Stimulated activated CD4-positive, alpha-beta T cell treated with anti-CD3 and anti-CD28 coated beads, Interleukin-15, amount 100 ng/mL, for 1 hour (primary cell): ENCODE measurements at regions not wholly inside any gene's neighbourhood (a gene's known extent, or its start where the extent isn't known, plus 50 kb on each side); places are given as distances from the start of the nearest gene placed in this dataset.
"Not testable (repeated sequence)": the region's sequence is repeated elsewhere in the genome, so short reads cannot be mapped to it uniquely, and the experiment has no call there.

Experiments used
- DNase-seq, 2 donors: peaks; one replicate each; pipeline ENCODE4 v3.0.0-alpha.2; 2020; ENCODE audit warnings: low read depth in 1 of 2, low spot score in 1 of 2

DNA sequence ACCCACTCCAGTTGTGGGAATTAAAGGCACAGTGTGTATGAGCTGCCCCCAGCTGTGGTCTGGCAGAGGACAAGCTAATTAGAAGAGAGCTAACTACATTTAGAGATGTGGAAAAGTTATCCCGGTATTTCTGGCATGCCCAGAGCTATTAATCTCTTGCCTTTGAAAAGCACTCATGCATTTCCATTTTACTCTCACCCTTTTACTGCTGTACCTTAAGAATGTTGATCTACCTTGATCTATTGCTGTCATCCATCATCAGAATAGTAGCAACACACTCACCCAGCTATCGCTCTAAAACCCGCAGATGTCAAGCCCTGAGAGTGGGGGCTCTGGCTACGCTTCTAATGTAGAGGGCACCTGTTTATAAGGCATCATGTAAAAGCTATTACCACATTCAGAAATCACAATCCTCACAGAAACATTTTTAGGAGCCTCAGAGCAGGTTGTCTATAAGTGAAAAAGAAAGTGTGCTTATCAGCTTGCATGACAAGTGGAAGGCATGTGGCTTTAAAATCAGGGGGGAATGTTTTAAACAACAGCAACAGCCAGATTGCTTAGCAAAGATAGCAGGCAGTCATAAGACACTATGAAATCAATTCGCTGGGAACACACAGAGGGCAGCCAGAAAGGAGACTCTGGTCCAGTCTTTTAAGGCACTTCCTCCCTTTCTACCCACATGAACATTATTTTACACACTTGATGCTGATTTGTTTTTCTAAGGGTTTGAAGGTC is 224.2 kb upstream of the IRS2 start:
- DNase-seq = no peak

DNA sequence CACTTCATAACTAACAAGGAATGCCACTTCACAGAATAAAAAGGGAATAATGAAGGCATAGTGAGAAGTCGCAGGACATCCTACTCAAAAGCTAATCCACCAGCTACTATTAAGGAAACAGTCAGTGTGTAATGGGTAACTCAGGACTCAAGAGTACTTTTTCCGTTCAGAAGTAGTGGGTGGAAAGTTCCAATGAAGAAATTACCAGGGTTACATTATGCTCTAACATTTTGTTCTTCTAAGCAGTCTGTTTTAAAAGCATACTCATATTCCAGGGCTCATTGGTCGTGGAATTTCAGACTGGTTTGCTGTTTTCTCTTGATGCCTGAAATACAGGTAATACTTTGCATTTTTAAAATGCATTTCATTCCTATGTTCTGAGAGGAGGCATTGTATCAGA is 222.4 kb upstream of the IRS2 start:
- DNase-seq = no peak

DNA sequence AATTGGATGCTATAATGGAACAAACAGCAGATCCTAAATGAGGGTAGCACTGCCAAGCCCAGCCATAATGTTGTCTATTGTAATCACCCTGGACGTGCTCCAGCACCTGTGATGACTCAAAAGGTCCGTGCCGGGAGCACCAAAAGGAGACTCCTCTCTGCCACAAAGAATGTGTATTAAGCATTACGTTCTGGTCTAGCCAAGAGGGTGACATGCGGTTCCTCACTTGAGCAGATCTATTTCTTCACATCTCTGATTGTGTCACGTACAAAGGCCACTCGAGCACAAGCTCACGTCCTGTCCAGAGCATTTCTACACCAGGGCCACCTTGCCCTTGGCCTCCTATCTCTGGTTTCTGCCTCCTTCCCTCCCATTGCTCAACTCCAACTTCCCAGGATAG is 219.9 kb upstream of the IRS2 start:
- no peak for DNase-seq

DNA sequence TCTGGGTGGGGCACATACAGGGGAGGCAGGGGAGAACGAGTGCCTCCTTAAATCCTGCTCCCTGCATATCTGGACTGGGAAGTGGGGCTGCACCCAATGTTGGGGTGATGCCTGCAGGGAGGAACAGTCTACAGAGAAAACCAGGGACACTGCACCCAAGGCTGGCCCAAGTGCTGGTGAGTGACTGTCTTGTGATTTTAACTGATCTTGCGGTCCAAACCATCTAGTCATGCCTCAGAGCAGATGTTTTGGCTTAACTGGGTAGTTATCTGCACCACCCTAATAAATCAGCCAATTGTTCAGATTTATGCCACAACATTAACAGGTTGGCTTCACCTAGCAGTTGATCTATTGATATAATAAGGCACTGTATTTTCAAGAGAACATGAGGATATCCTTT is 219.2 kb upstream of the IRS2 start:
- DNase-seq = no peak

DNA sequence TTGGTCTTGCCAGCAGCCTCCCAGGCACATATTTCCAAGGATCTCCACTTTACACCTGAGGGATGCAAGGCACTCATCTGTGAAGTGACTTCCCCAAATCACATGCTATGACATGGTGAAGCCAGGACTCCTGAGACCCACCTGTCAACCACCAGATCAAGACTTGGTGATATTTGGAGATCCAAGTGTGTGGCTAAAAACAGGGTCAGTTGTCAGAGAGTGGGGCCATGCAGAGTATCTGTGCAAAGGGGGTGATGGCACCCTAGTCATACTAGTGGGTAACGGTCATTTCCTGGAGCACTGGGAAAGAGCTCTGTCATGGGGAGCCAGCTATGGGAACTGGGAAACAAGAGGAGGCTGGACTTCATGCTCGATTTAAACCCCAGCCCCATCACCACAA is 218.4 kb upstream of the IRS2 start:
- no peak for DNase-seq

DNA sequence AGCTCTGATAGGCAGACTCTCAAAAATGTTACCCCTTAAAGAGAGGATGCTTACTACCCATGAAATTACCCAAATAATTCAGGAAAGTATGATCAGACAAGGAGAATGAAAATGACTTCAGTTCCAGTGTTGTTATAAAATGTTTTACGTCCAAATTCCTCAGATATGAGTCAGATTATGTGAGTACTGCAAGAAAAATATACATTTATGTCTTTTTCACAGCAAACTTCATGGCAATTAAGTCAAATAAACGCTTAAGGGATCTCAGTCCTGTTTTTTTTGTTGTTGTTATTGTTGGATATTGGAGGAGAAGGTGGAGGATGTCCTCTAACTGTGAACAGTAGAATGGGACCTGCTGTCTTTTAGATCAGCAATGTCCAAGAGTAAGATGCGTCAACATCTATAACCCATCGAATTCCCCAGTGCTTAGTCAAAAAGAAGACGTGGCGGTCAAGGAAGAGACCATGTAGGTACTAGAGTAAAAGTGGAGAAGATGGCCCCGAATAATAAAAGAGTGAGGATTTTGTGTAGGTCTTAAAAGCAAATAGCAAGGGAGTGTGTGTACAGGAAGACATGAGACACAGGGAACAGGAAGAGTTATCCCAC is 215.4 kb upstream of the IRS2 start:
- DNase-seq = no peak

DNA sequence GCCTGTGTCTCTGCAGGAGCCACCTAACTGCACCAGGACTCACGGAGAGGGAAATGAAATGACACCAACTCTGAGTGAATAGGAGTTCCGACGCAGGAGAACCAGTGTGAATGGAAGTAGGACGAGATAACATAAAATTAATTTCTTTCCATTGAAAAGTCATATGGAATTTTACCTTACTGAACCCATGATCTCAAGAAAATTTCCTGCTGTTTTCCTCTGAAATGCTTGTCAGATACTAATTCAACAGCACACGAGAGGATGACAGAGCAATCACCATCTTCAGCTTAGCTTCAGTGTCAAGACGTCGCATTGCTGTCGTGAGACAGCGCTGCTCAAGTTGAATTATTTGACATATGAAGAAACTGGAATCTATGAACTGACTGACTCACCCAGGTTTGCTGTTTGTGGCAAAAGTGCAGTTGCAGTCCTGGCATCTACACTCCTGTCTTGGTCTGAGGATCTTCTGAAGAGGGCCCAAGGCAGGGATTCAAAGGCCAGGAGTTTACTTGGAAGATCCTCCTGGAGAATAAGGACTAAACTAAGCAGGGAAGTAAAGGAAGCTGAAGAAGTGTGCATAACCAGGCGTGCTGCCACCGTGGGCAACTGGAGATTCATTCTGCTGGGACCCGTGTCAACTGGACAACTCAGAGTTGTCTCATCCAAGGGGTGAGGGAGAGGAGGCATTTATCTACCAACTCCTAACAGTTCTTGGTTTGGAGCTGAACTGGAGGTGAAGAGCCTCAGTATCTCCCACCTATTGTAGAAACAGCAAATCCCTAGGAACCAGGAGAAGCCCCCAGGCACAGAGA is 214.4 kb upstream of the IRS2 start:
- no peak for DNase-seq

DNA sequence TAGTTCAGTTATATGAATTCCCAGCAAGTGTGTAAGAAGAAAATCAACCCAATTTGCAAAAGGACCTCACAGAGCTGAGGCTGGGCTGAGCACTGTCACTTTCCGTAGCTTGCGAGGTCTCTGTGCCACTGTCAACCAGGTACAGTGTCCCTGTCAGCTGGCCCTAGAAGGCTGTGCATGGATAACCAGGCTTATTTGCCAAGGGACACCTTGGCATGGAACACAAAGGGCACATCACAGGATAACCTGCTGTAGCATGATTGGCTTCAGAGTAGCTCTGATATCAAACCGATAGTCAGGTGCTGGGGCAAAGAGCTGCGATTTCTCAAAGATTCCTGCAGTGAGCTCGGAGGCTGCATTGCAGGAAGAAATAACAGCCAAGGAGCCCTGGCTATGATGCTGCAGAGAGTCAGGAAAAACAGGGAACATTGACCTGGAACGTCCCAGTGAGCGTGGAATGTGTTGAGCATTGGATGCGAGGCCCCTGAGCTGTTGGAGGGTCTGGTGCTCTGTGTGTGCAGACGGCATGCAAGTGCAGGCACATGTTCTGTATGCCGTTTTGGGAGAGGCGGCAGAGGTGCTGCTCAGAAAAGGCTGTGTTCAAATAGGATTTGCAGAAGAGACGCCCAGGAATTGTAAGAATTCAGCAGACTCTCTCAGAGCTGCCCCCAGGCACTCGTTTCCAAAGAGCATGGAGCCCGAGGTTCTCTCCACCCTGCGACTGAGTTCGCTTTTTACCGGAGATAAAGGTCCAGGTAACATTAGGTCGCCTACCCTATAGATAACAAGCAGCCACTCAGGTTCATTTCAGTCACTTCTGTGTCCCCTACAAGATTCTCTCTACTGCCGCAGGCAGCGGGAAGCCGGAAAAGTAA is 213.5 kb upstream of the IRS2 start:
- no peak for DNase-seq

DNA sequence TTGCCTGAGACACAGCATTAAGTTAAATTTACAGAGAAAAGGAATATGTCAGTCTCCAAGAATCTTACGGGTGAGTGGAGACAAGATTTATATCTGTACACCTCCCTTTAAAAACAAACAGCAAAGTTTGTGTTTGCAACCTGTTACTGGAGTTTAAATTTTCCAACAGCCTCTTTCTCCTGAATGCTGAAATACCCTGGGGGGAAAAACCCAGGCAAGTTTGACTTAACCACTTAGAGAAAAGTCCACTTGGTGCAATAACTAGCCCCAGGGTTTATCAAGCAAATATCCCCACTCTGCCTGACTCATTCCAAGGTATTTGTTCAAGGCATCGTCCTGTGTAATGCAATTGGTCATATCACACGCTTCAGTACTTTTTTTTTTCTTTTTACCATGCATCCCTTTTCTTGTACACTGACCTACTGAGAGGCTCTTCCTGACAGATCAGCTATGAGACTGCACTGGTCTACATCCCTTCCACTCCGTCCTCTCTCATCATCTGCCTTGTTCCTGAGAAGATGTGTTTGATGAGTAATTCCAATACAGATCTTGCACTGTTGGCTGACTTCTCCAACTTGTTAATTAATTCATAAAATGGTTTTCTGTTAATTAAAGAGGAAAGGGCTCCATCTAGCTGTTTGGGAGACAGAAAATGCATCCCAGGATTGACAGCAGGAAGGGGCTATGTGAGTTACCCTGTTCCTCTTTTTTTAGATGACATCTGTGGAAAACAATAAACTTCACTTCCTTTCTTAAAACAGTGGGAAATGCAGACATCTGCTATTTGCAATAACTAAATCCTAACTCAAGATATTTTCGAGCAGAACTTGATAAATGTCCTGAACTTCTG is 212.5 kb upstream of the IRS2 start:
- DNase-seq = no peak

DNA sequence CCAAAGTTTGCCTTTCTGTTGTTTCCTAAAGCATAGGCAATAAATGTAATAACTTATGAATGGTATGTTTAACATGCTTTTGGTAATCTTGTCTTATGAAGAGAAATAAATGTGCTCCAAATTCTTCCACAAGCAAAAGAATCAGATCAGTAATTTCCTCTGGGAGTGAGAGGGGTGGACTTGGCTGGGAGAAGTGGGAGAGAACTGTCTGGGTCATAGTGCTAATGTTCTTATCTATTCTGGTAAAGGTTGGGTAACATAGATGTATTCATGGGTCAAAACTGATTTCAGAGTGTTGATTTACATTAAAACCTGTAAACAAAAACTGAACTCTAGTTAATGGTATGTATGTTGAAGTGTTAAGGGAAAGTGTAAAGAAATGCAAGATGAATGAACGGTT is 211.7 kb upstream of the IRS2 start:
- DNase-seq = no peak

DNA sequence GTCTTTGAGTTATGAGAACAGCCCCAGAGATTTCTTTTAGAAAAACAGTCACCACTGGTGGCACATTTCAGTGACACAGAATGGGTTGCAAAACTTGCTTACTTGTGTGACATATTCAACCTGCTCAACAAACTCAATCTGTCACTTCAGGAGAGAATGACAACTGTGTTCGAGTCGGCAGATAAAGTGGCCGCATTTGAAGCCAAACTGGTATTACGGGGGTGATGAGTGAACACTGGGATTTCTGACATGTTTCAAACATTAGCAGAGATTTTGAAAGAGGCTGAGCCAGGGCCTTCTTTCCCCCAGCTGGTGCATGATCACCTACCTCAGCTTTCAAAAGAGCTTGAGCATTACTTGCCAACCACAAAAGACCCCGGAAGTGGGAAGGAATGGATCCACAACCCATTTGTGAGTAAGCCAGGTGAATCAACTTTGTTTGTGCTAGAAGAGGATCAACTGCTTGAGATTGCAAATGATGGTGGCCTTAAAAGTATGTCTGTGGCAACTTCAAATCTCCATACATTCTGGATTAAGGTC is 210.7 kb upstream of the IRS2 start:
- DNase-seq = not testable (repeated sequence)

DNA sequence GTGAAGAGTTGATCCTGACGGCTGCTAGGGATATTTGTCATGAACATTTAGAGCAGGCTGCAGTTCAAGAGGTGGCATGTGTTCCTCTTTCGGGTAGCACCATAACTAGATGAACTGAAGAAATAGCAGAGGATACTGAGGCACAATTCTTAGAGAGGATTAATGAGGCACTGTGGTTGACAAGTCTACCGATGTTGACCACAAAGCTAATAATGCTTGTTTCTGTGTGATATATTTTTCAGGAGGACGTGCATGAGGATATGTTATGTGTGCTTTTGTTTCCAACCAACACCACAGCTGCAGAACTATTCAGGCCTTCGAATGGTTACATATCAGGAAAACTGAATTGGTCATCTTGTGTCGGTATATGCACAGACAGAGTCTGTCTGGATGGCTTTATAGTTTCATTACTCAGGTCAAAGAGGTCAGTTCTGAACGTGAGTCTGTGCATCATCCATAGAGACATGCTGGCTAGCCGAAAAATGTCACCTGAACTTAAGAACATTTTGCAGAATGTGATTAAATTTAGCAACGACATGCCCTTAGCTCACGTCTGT is 210.1 kb upstream of the IRS2 start:
- DNase-seq = no peak

DNA sequence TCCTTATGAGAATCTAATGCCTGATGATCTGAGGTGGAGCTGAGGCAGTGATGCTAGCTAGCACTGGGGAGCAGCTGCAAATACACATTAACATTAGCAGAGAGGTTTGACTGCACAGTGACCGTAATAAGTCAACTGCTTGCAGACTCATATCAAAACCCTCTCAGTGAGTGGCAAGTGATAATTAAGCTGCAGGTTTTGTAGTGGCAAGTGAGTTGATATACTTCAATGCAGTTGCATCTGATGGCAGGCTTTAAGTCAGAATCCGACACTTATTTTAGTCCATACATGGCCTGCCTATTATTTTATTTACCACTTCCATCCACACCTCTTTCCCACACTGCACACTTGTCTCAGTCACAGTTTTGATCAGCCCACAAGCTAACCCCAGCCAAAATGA is 209.2 kb upstream of the IRS2 start:
- no peak for DNase-seq

DNA sequence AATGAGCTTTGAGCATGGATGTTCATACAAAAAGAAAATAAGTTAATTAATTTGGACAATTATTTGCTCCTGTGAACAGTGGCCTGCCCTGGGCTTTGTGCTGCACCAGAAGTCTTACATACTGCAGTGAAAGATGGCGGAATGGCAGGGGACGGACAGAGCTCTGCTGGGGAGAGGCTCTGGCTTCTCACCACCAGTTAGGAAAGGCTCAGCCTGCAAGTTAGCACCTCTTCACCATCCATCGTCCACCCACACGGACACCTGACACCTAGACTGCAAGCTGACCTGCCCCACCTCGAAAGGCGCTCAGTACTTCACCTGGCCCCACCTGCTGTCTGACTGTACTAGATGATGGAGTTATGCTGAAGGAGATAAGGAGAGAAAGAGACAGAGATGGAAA is 203.9 kb upstream of the IRS2 start:
- DNase-seq = no peak

DNA sequence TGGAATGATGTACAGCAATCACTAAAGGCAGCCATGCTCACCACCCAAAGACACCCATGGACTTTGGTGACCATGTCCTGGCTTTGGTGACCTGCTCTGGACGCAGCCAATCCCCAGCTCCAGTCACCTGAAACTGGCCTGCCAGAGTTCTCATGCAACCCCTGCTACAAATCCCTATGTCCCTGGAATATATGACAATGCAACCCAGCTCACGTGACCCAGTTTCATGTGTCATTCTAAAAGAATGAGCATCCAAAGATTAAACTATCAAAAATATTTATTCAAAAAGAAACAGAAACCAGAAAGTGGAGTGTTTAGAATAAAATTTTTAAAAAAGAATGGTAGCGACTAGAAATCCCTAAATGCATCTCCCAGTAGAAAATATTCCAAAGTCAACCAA is 203.3 kb upstream of the IRS2 start:
- DNase-seq = no peak

DNA sequence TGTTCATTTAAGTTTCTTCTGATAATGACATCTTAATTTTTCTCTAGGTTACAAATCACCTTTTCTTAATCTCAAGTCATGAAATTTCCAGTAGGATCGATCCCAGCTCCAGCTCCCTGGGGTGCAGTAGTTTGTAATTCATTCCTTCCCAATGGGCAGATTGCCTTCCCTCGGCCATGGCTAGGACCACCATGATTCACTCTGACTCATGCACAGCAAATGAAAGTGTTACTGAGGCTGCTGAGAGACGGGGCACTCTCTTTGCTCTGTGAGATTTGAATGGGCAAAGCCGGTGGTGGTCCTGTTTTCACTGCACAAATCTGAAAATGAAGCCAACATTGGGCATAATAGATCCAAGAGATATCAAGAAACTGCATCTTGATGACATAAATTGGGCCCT is 202.8 kb upstream of the IRS2 start:
- DNase-seq = no peak

DNA sequence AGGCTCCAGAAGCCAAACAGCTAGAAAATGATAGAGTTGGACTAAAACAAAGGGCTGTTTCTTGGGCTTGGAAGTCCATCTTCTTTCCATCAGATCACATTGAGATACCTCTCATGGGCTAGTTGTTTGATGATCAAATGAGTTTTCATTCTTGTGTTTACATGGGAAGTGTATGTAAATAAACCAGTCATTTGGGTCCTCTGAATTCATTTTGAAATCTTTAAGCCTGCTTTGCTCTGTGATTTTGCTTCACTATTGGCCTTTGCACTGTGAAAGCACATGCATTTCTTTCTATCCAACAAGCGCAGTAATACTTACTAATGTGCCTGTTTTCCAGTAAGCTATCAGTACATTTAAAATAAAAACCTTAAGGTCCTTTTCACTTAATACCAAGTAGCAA is 200.5 kb upstream of the IRS2 start:
- DNase-seq = no peak

DNA sequence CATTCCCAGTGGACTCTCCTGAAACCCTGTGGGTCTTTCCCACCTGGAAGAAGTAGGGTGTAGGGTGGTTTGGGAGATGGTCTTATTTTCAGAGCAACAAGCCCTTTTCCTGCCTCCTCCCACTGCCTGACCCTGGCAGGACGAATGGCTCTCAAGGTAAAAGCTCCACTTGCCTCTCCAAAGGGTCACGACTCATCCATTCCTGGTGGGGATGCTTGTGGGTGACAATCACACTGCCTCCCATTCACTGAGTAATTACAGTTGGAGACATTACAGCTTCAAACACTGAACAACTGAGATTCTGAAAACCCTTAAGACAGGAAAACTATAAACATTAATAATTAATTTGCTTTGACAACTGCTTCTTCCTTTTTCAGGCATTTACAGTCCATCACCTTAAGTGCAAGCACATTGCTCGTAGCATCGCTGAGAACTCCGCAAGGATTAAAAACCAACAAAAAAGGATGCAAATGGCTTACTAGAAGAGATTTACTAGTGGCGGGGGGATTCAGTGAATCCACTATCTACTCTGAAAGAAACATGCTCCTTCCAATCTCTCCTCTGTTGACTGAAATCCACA is 199.6 kb upstream of the IRS2 start:
- no peak for DNase-seq

DNA sequence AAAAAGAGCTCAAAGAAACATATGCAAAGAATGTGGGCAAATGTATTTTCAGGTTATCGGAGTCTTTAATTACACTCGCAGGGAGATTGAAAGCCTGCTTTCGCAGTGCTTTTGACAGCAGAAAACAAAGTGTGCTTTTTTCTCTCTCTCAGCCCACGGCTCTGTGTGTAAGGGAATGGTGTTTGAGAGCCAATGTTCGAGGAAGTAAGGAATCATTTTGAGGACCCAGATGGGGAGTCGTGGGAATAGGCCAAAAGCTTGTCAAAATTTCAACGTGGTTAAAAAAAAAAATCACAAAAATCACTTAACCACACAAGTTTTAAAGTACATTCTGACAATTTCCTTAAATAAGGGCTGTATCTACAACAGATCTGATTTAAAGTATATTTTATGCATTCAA is 197.1 kb upstream of the IRS2 start:
- no peak for DNase-seq

DNA sequence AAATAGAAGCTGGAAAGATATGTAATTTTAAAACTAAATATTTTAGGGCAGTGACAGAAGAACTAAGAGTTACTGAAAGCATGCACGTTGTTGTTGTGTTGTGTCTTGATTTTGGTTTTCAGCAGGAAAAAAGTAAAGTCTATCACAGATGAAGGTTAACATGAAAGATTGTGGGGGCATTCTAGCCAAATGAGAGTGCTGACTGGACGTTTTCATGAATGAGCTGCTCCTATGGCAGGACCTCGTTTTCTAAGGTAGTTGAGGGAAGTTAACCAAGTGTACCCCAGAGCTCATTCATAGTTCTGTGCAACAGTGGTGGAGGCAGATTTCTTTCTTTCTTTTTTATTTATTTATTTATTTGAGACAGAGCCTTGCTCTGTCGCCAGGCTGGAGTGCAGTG is 194.6 kb upstream of the IRS2 start:
- no peak for DNase-seq
